Keratinocyte (primary cell): ENCODE measurements at regions not wholly inside any gene's neighbourhood (a gene's known extent, or its start where the extent isn't known, plus 50 kb on each side); places are given as distances from the start of the nearest gene placed in this dataset.

ENCODE experiments used
- DNase-seq: peaks from one replicate; pipeline ENCODE4 v3.0.0-alpha.2; 2011; ENCODE audit warnings: low read depth, missing footprints, low spot score
- FAIRE-seq: peaks from 2 replicates; lab custom pipeline; 2011; peaks lifted over from hg19 to GRCh38; lab: Jason Lieb, UNC
- H2AFZ ChIP-seq: 2 replicates; pipeline ENCODE4 v1.6.0; 2012; ENCODE audit warnings: low read length, control low read depth, inconsistent platforms; ENCODE audit not compliant: control insufficient read depth
- H3K27ac ChIP-seq: 2 replicates; pipeline ENCODE4 v1.5.1; 2011; ENCODE audit warnings: low read length; ENCODE audit not compliant: control insufficient read depth, insufficient read depth
- H3K27me3 ChIP-seq: 3 replicates; pipeline ENCODE4 v1.6.0; 2011; ENCODE audit warnings: low read length; ENCODE audit not compliant: control insufficient read depth, insufficient read depth; ENCODE audit errors: extremely low read depth
- H3K36me3 ChIP-seq, 2 experiments: 2 replicates in 1 of 2; 3 replicates in 1 of 2; pipeline ENCODE4 v1.5.1; 2011; ENCODE audit warnings: low read length in 2 of 2, mild to moderate bottlenecking in 1 of 2; ENCODE audit not compliant: control insufficient read depth in 2 of 2, insufficient read depth in 2 of 2; ENCODE audit errors: extremely low read depth in 1 of 2
- H3K4me1 ChIP-seq: 3 replicates; pipeline ENCODE4 v1.5.1; 2011; ENCODE audit warnings: low read length; ENCODE audit not compliant: control insufficient read depth, insufficient read depth; ENCODE audit errors: extremely low read depth
- H3K4me2 ChIP-seq: 3 replicates; pipeline ENCODE4 v1.6.0; 2011; ENCODE audit warnings: low read depth, low read length; ENCODE audit not compliant: control insufficient read depth, insufficient read depth; ENCODE audit errors: extremely low read depth
- H3K4me3 ChIP-seq, 3 experiments: fragments of 200-600 bp in 1 of 3; sonication (generic) in 1 of 3; 2 replicates in 2 of 3; 3 replicates in 1 of 3; pipeline ENCODE4 v1.5.1; 2011 to 2016; ENCODE audit warnings: low read length in 3 of 3, mild to moderate bottlenecking in 3 of 3, control low read depth in 2 of 3, inconsistent platforms in 1 of 3, low read depth in 1 of 3, mixed read lengths in 1 of 3, mixed run types in 1 of 3, moderate library complexity in 1 of 3; ENCODE audit not compliant: control insufficient read depth in 2 of 3, insufficient read depth in 2 of 3; ENCODE audit errors: extremely low read depth in 1 of 3
- H3K79me2 ChIP-seq: 2 replicates; pipeline ENCODE4 v1.6.0; 2012; ENCODE audit warnings: low read length; ENCODE audit not compliant: control insufficient read depth, insufficient read depth
- H3K9ac ChIP-seq: 3 replicates; pipeline ENCODE4 v1.6.0; 2011; ENCODE audit warnings: low read length; ENCODE audit not compliant: control insufficient read depth, insufficient read depth; ENCODE audit errors: extremely low read depth
- H3K9me1 ChIP-seq: 3 replicates; pipeline ENCODE4 v1.6.0; 2011; ENCODE audit warnings: low read length; ENCODE audit not compliant: control insufficient read depth, insufficient read depth; ENCODE audit errors: extremely low read depth
- H3K9me3 ChIP-seq: 2 replicates; pipeline ENCODE4 v1.5.1; 2012; ENCODE audit warnings: low read depth, low read length; ENCODE audit not compliant: control insufficient read depth
- H4K20me1 ChIP-seq: 3 replicates; pipeline ENCODE4 v1.6.0; 2011; ENCODE audit warnings: low read length; ENCODE audit not compliant: control insufficient read depth, insufficient read depth; ENCODE audit errors: extremely low read depth
- CTCF ChIP-seq, 3 experiments: IDR thresholded peaks in 1 of 3; conservative IDR thresholded peaks in 1 of 3; optimal IDR thresholded peaks in 1 of 3; 2 replicates in 2 of 3; 3 replicates in 1 of 3; pipeline versions ENCODE3 to v1.5.1; 2011; ENCODE audit warnings: low read length in 3 of 3, mild to moderate bottlenecking in 3 of 3, moderate library complexity in 2 of 3, control low read depth in 1 of 3, inconsistent platforms in 1 of 3; ENCODE audit not compliant: insufficient read depth in 2 of 3; ENCODE audit errors: extremely low read depth in 1 of 3
- EZH2 ChIP-seq: IDR thresholded peaks from one replicate; pipeline ENCODE4 v1.6.1; 2012; ENCODE audit warnings: inconsistent platforms, mild to moderate bottlenecking, low read length, moderate library complexity
- dilution Hi-C: fragments of 300-500 bp; cut with MboI; formaldehyde crosslinking; loops from one replicate; pipeline ENCODE4 v1.7.0; 2020; ENCODE audit warnings: low sequenced_read_pairs; ENCODE audit not compliant: extremely low pct_ligation_motif_present

- Histone ChIP-seq H3K4me1 (no peaks in the 10 kb centered on the region), H3K79me2 (no peaks in the 10 kb centered on the region), H3K27me3 (no peaks in the 10 kb centered on the region), H2AFZ (no peak overlapping the region), H3K9ac (no peak overlapping the region), H3K27ac (no peak overlapping the region), H3K4me2 (no peak overlapping the region), H3K4me3 (no peak overlapping the region), H4K20me1 (no peaks in the 10 kb centered on the region), H3K9me1 (no peaks in the 10 kb centered on the region), H3K9me3 (peaks cover 4% of the 10 kb centered on the region), H3K36me3 (no peaks in the 10 kb centered on the region)
- FAIRE-seq (no peak), DNase-seq (no peak)
- dilution Hi-C loops: no loop called here
- TF ChIP-seq CTCF (optimal IDR thresholded peaks at IDR 0.05 in 1 of 3, IDR thresholded peaks at IDR 0.05 in 1 of 3, conservative IDR thresholded peaks at IDR 0.05 in 1 of 3; ENCODE audit: extremely low read depth in 1 of 3, insufficient read depth in 2 of 3, low read length in 3 of 3): no peak
- TF ChIP-seq EZH2: no peak
These were observed 157.4 kb downstream of the RPAP3 start for GRCh38 chr12:47548401-47548800.

- Histone ChIP-seq H4K20me1 (no peaks in the 10 kb centered on the region), H3K9me1 (no peaks in the 10 kb centered on the region), H3K36me3 (no peaks in the 10 kb centered on the region), H3K4me2 (no peak overlapping the region), H2AFZ (no peak overlapping the region), H3K4me3 (no peak overlapping the region), H3K79me2 (no peaks in the 10 kb centered on the region), H3K27me3 (no peaks in the 10 kb centered on the region), H3K9ac (no peak overlapping the region), H3K27ac (no peak overlapping the region), H3K9me3 (no peaks in the 10 kb centered on the region), H3K4me1 (no peaks in the 10 kb centered on the region)
- dilution Hi-C loops: no loop called here
- DNase-seq: no peak
- peak; percentile 43 to 62 (median 56) for TF ChIP-seq CTCF (optimal IDR thresholded peaks at IDR 0.05 in 1 of 3, IDR thresholded peaks at IDR 0.05 in 1 of 3, conservative IDR thresholded peaks at IDR 0.05 in 1 of 3; ENCODE audit: extremely low read depth in 1 of 3, insufficient read depth in 2 of 3, low read length in 3 of 3)
- no peak for TF ChIP-seq EZH2
- peak; percentile 81 for FAIRE-seq
These were observed 158.8 kb downstream of the RPAP3 start for GRCh38 chr12:47547077-47547476.
